Endothelial cell of umbilical vein (primary cell): ENCODE measurements at regions not wholly inside any gene's neighbourhood (a gene's known extent, or its start where the extent isn't known, plus 50 kb on each side); places are given as distances from the start of the nearest gene placed in this dataset.

Experiments used
- EZH2 ChIP-seq: IDR thresholded peaks from 2 replicates; pipeline ENCODE4 v1.6.1; 2012; ENCODE audit warnings: borderline replicate concordance, low read depth, mild to moderate bottlenecking, moderate library complexity, low read length, inconsistent platforms; ENCODE audit not compliant: severe bottlenecking
- POLR2A ChIP-seq: IDR thresholded peaks from 2 replicates; pipeline ENCODE4 v1.6.1; 2012; ENCODE audit warnings: low read depth, mild to moderate bottlenecking, control low read depth, low read length
- TF ChIP-seq, protein P1 (sequence below): IDR thresholded peaks from 2 replicates; pipeline ENCODE4 v1.6.1; 2011; ENCODE audit not compliant: insufficient read depth, insufficient read length
- TF ChIP-seq, protein P2 (sequence below), 2 donors: IDR thresholded peaks; 1 replicate in 1 of 2; 2 replicates in 1 of 2; pipeline ENCODE4 v1.5.1; 2011; ENCODE audit warnings: low read length in 2 of 2, mild to moderate bottlenecking in 2 of 2, moderate library complexity in 2 of 2, control low read depth in 1 of 2, inconsistent platforms in 1 of 2, low read depth in 1 of 2; ENCODE audit not compliant: insufficient read depth in 1 of 2; ENCODE audit errors: extremely low read depth in 1 of 2

DNA sequence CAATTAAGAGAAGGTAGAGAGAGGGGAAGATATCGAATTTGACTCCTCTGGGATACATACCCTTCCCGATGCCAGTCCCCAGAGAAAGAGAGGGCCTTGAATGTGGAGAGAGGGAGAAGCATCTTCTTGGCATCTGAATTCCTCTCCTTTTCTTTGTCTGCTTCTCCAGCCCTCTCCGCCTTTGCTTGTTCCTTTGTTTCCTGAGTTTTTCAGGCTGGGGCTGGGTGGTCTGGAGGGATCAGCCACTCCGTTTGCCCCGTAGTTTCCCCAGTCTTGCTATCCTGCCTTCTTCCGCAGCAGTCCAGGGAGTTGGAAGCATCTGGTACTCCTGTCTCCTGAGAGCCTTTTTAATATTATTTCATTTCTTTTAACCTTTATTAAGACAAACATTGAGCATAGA is 107.1 kb upstream of the CADM1 start:
- TF ChIP-seq POLR2A (no peak), EZH2 (no peak)
- TF ChIP-seq, protein P1, sequence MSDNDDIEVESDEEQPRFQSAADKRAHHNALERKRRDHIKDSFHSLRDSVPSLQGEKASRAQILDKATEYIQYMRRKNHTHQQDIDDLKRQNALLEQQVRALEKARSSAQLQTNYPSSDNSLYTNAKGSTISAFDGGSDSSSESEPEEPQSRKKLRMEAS: no peak
- TF ChIP-seq, protein P2, sequence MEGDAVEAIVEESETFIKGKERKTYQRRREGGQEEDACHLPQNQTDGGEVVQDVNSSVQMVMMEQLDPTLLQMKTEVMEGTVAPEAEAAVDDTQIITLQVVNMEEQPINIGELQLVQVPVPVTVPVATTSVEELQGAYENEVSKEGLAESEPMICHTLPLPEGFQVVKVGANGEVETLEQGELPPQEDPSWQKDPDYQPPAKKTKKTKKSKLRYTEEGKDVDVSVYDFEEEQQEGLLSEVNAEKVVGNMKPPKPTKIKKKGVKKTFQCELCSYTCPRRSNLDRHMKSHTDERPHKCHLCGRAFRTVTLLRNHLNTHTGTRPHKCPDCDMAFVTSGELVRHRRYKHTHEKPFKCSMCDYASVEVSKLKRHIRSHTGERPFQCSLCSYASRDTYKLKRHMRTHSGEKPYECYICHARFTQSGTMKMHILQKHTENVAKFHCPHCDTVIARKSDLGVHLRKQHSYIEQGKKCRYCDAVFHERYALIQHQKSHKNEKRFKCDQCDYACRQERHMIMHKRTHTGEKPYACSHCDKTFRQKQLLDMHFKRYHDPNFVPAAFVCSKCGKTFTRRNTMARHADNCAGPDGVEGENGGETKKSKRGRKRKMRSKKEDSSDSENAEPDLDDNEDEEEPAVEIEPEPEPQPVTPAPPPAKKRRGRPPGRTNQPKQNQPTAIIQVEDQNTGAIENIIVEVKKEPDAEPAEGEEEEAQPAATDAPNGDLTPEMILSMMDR (IDR thresholded peaks at IDR 0.05; ENCODE audit: extremely low read depth in 1 of 2, insufficient read depth in 1 of 2, low read depth in 1 of 2, low read length in 2 of 2): no peak
